Urothelium cell line (cell line): ENCODE measurements at regions not wholly inside any gene's neighbourhood (a gene's known extent, or its start where the extent isn't known, plus 50 kb on each side); places are given as distances from the start of the nearest gene placed in this dataset.

Experiments
- DNase-seq: peaks from one replicate; pipeline ENCODE4 v3.0.0; 2011; ENCODE audit warnings: low spot score, mixed read lengths
- FAIRE-seq: peaks from 2 replicates; lab custom pipeline; 2011; peaks lifted over from hg19 to GRCh38; lab: Jason Lieb, UNC

GRCh38 chr6:156110249-156110648 is 654.6 kb upstream of the NOX3 start:
- no peak for FAIRE-seq
- no peak for DNase-seq

- FAIRE-seq, result no peak
- DNase-seq, result no peak
Observed at GRCh38 chr6:156109713-156110112, 654.1 kb upstream of the NOX3 start.

GRCh38 chr6:156107624-156108101 is 652.0 kb upstream of the NOX3 start:
- DNase-seq, result no peak
- FAIRE-seq, result no peak

GRCh38 chr6:156102129-156102528 is 646.5 kb upstream of the NOX3 start:
- FAIRE-seq (no peak), DNase-seq (peak; percentile 12)

GRCh38 chr6:156098839-156099238 is 643.2 kb upstream of the NOX3 start:
- no peak for DNase-seq
- FAIRE-seq, result no peak

GRCh38 chr6:156087487-156087886 is 631.8 kb upstream of the NOX3 start:
- DNase-seq, result no peak
- no peak for FAIRE-seq

GRCh38 chr6:156082012-156082411 is 626.4 kb upstream of the NOX3 start:
- no peak for FAIRE-seq
- DNase-seq, result no peak

GRCh38 chr6:156080371-156080770 is 624.7 kb upstream of the NOX3 start:
- FAIRE-seq (no peak), DNase-seq (no peak)

- no peak for FAIRE-seq
- DNase-seq, result no peak
Observed at GRCh38 chr6:156068881-156069280, 613.2 kb upstream of the NOX3 start.

GRCh38 chr6:156065849-156066248 is 610.2 kb upstream of the NOX3 start:
- FAIRE-seq (no peak), DNase-seq (no peak)

GRCh38 chr6:156062091-156062563 is 606.5 kb upstream of the NOX3 start:
- no peak for FAIRE-seq
- DNase-seq, result no peak

GRCh38 chr6:156061465-156061864 is 605.8 kb upstream of the NOX3 start:
- DNase-seq (no peak), FAIRE-seq (no peak)

GRCh38 chr6:156060013-156060412 is 604.4 kb upstream of the NOX3 start:
- DNase-seq (no peak), FAIRE-seq (no peak)

GRCh38 chr6:156058356-156058755 is 602.7 kb upstream of the NOX3 start:
- FAIRE-seq (no peak), DNase-seq (no peak)

GRCh38 chr6:156057869-156058268 is 602.2 kb upstream of the NOX3 start:
- FAIRE-seq (no peak), DNase-seq (no peak)

- DNase-seq (no peak), FAIRE-seq (no peak)
Observed at GRCh38 chr6:156056085-156056484, 600.4 kb upstream of the NOX3 start.

GRCh38 chr6:156053626-156054025 is 598.0 kb upstream of the NOX3 start:
- DNase-seq (no peak), FAIRE-seq (no peak)

GRCh38 chr6:156046841-156047449 is 591.3 kb upstream of the NOX3 start:
- DNase-seq (peak; percentile 12), FAIRE-seq (no peak)

- FAIRE-seq (no peak), DNase-seq (no peak)
Observed at GRCh38 chr6:156046268-156046665, 590.6 kb upstream of the NOX3 start.

GRCh38 chr6:156045401-156046267 is 590.0 kb upstream of the NOX3 start:
- FAIRE-seq (no peak), DNase-seq (no peak)

- FAIRE-seq (no peak), DNase-seq (no peak)
Observed at GRCh38 chr6:156033598-156033997, 578.0 kb upstream of the NOX3 start.

- FAIRE-seq (no peak), DNase-seq (no peak)
Observed at GRCh38 chr6:156031516-156031915, 575.9 kb upstream of the NOX3 start.
